WTC11 (cell line): ENCODE measurements at regions not wholly inside any gene's neighbourhood (a gene's known extent, or its start where the extent isn't known, plus 50 kb on each side); places are given as distances from the start of the nearest gene placed in this dataset.

Source experiments
- ATAC-seq: fragments of 200-7000 bp; cut with Tn5 transposase; 2 replicates; pipeline ENCODE4 v1.10.0; 2021; ENCODE audit warnings: mild to moderate bottlenecking, moderate library complexity
- CTCF ChIA-PET: fragments of 300-600 bp; sonication (Branson Sonifier 250); formaldehyde crosslinking; loops from one replicate; lab custom pipeline; 2021; ENCODE audit warnings: antibody characterized with exemption; lab: Charles Lee
- POLR2A ChIA-PET: fragments of 350-600 bp; sonication (Branson Sonifier 250); formaldehyde crosslinking; loops from one replicate; lab custom pipeline; 2021; ENCODE audit warnings: antibody characterized with exemption; lab: Charles Lee
- DNase-seq: peaks from one replicate; pipeline ENCODE4 v3.0.0; 2021; ENCODE audit warnings: low spot score
- H3K27ac Mint-ChIP-seq: 2 replicates; pipeline ENCODE4 v1.8.0; 2021; ENCODE audit warnings: mixed read lengths
- H3K27me3 Mint-ChIP-seq: 2 replicates; pipeline ENCODE4 v1.8.0; 2021; ENCODE audit warnings: low read depth, mild to moderate bottlenecking, moderate library complexity, mixed read lengths
- H3K36me3 Mint-ChIP-seq: 2 replicates; pipeline ENCODE4 v1.8.0; 2021; ENCODE audit warnings: mixed read lengths
- H3K4me1 Mint-ChIP-seq: 2 replicates; pipeline ENCODE4 v1.8.0; 2022; ENCODE audit warnings: mixed read lengths
- H3K4me3 Mint-ChIP-seq: 2 replicates; pipeline ENCODE4 v1.8.0; 2021; ENCODE audit warnings: mild to moderate bottlenecking, moderate library complexity, mixed read lengths
- H3K9me3 Mint-ChIP-seq: 2 replicates; pipeline ENCODE4 v1.8.0; 2021; ENCODE audit warnings: mixed read lengths
- IRF2 ChIP-seq: sonication (generic); formaldehyde crosslinking; IDR thresholded peaks from 2 replicates; pipeline ENCODE4 v1.8.0; 2022; ENCODE audit warnings: low read depth, missing genetic modification reagents, borderline replicate concordance
- MXD4 ChIP-seq: fragments of 250-450 bp; sonication (Bioruptor Pico); IDR thresholded peaks from 2 replicates; pipeline ENCODE4 v1.8.0; 2021; ENCODE audit warnings: mild to moderate bottlenecking, moderate library complexity, borderline replicate concordance
- NR1H2 ChIP-seq: sonication (generic); formaldehyde crosslinking; IDR thresholded peaks from 2 replicates; pipeline ENCODE4 v1.9.0; 2021; ENCODE audit warnings: mild to moderate bottlenecking, moderate library complexity, missing genetic modification reagents
- TCF7 ChIP-seq: sonication (generic); formaldehyde crosslinking; IDR thresholded peaks from 2 replicates; pipeline ENCODE4 v1.8.0; 2022; ENCODE audit warnings: mild to moderate bottlenecking, low read depth, missing genetic modification reagents, moderate library complexity
- TP53 ChIP-seq: sonication (generic); formaldehyde crosslinking; IDR thresholded peaks from 2 replicates; pipeline ENCODE4 v1.8.1; 2023; ENCODE audit warnings: mild to moderate bottlenecking, missing genetic modification reagents
- ZNF219 ChIP-seq: sonication (generic); formaldehyde crosslinking; IDR thresholded peaks from 2 replicates; pipeline ENCODE4 v1.8.0; 2023; ENCODE audit warnings: missing genetic modification reagents, mild to moderate bottlenecking, borderline replicate concordance
- TF ChIP-seq, protein P1 (sequence below): sonication (generic); formaldehyde crosslinking; IDR thresholded peaks from 2 replicates; pipeline ENCODE4 v1.8.1; 2023; ENCODE audit warnings: mild to moderate bottlenecking, missing genetic modification reagents, borderline replicate concordance
- TF ChIP-seq, protein P2 (sequence below): sonication (generic); formaldehyde crosslinking; IDR thresholded peaks from 2 replicates; pipeline ENCODE4 v1.8.0; 2023; ENCODE audit warnings: missing genetic modification reagents, mild to moderate bottlenecking, borderline replicate concordance
- TF ChIP-seq, protein P3 (sequence below): sonication (generic); formaldehyde crosslinking; IDR thresholded peaks from 2 replicates; pipeline ENCODE4 v1.8.0; 2023; ENCODE audit warnings: mild to moderate bottlenecking, missing genetic modification reagents
- TF ChIP-seq, protein P4 (sequence below): fragments of 250-450 bp; sonication (Bioruptor Pico); conservative IDR thresholded peaks from 2 replicates; pipeline ENCODE4 v1.9.0; 2021; ENCODE audit warnings: mild to moderate bottlenecking
- TF ChIP-seq, protein P5 (sequence below): sonication (generic); formaldehyde crosslinking; IDR thresholded peaks from 2 replicates; pipeline ENCODE4 v1.8.1; 2022; ENCODE audit warnings: missing genetic modification reagents, borderline replicate concordance
- TF ChIP-seq, protein P6 (sequence below): fragments of 250-450 bp; sonication (Bioruptor Pico); IDR thresholded peaks from 2 replicates; pipeline ENCODE4 v1.9.0; 2021; ENCODE audit warnings: mild to moderate bottlenecking

DNA sequence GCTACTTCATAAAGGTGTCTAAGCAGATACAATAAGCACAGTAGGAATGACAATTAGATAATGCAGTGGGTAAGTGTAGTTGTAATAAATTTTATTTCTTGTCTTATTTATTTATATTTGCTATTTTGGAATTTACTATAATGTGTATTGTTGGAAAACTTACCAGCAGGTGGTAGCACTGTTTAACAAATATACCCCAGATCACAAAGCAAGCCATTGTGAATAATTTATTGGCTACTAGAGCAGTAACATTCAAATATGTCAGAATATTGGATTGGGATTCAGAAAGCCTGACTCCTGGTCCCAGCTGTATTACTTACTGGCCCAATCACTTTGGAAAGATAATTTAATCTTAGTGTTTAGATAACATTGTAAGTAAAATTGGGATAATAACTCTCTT, 78.0 kb downstream of the ISOC1 start (continued):
- TF ChIP-seq, protein P1, sequence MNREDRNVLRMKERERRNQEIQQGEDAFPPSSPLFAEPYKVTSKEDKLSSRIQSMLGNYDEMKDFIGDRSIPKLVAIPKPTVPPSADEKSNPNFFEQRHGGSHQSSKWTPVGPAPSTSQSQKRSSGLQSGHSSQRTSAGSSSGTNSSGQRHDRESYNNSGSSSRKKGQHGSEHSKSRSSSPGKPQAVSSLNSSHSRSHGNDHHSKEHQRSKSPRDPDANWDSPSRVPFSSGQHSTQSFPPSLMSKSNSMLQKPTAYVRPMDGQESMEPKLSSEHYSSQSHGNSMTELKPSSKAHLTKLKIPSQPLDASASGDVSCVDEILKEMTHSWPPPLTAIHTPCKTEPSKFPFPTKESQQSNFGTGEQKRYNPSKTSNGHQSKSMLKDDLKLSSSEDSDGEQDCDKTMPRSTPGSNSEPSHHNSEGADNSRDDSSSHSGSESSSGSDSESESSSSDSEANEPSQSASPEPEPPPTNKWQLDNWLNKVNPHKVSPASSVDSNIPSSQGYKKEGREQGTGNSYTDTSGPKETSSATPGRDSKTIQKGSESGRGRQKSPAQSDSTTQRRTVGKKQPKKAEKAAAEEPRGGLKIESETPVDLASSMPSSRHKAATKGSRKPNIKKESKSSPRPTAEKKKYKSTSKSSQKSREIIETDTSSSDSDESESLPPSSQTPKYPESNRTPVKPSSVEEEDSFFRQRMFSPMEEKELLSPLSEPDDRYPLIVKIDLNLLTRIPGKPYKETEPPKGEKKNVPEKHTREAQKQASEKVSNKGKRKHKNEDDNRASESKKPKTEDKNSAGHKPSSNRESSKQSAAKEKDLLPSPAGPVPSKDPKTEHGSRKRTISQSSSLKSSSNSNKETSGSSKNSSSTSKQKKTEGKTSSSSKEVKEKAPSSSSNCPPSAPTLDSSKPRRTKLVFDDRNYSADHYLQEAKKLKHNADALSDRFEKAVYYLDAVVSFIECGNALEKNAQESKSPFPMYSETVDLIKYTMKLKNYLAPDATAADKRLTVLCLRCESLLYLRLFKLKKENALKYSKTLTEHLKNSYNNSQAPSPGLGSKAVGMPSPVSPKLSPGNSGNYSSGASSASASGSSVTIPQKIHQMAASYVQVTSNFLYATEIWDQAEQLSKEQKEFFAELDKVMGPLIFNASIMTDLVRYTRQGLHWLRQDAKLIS (CRISPR knock-in tag): no peak
- no peak for TF ChIP-seq ZNF219

DNA sequence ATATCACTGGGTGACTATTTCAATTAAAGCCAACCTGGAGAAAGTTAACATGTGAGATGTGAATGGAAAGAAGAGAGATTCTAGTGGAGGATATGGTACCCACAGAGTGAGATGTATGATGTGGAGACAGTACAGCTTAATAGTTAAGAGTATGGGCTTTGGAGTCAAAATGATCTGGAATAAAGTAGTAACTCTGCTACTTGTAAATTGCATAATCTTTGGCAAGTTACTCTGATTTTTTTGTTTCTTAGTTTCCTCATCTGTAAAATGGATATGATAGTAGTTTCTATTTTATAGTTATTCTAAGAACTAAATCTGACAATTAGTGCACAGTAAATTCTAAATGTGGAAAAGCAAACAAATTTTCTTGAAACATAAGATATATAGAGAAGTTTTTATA, 79.2 kb downstream of the ISOC1 start:
- no peak overlapping the region for H3K27ac Mint-ChIP-seq
- ATAC-seq (no peak), DNase-seq (no peak)
- ChIA-PET CTCF (no interaction called here), POLR2A (no interaction called here)
- peaks cover 19% of the 10 kb centered on the region for H3K4me1 Mint-ChIP-seq
- TF ChIP-seq, protein P2, sequence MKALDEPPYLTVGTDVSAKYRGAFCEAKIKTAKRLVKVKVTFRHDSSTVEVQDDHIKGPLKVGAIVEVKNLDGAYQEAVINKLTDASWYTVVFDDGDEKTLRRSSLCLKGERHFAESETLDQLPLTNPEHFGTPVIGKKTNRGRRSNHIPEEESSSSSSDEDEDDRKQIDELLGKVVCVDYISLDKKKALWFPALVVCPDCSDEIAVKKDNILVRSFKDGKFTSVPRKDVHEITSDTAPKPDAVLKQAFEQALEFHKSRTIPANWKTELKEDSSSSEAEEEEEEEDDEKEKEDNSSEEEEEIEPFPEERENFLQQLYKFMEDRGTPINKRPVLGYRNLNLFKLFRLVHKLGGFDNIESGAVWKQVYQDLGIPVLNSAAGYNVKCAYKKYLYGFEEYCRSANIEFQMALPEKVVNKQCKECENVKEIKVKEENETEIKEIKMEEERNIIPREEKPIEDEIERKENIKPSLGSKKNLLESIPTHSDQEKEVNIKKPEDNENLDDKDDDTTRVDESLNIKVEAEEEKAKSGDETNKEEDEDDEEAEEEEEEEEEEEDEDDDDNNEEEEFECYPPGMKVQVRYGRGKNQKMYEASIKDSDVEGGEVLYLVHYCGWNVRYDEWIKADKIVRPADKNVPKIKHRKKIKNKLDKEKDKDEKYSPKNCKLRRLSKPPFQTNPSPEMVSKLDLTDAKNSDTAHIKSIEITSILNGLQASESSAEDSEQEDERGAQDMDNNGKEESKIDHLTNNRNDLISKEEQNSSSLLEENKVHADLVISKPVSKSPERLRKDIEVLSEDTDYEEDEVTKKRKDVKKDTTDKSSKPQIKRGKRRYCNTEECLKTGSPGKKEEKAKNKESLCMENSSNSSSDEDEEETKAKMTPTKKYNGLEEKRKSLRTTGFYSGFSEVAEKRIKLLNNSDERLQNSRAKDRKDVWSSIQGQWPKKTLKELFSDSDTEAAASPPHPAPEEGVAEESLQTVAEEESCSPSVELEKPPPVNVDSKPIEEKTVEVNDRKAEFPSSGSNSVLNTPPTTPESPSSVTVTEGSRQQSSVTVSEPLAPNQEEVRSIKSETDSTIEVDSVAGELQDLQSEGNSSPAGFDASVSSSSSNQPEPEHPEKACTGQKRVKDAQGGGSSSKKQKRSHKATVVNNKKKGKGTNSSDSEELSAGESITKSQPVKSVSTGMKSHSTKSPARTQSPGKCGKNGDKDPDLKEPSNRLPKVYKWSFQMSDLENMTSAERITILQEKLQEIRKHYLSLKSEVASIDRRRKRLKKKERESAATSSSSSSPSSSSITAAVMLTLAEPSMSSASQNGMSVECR (CRISPR knock-in tag): no peak
- TF ChIP-seq, protein P3, sequence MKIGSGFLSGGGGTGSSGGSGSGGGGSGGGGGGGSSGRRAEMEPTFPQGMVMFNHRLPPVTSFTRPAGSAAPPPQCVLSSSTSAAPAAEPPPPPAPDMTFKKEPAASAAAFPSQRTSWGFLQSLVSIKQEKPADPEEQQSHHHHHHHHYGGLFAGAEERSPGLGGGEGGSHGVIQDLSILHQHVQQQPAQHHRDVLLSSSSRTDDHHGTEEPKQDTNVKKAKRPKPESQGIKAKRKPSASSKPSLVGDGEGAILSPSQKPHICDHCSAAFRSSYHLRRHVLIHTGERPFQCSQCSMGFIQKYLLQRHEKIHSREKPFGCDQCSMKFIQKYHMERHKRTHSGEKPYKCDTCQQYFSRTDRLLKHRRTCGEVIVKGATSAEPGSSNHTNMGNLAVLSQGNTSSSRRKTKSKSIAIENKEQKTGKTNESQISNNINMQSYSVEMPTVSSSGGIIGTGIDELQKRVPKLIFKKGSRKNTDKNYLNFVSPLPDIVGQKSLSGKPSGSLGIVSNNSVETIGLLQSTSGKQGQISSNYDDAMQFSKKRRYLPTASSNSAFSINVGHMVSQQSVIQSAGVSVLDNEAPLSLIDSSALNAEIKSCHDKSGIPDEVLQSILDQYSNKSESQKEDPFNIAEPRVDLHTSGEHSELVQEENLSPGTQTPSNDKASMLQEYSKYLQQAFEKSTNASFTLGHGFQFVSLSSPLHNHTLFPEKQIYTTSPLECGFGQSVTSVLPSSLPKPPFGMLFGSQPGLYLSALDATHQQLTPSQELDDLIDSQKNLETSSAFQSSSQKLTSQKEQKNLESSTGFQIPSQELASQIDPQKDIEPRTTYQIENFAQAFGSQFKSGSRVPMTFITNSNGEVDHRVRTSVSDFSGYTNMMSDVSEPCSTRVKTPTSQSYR (CRISPR knock-in tag): no peak
- TF ChIP-seq, protein P4, sequence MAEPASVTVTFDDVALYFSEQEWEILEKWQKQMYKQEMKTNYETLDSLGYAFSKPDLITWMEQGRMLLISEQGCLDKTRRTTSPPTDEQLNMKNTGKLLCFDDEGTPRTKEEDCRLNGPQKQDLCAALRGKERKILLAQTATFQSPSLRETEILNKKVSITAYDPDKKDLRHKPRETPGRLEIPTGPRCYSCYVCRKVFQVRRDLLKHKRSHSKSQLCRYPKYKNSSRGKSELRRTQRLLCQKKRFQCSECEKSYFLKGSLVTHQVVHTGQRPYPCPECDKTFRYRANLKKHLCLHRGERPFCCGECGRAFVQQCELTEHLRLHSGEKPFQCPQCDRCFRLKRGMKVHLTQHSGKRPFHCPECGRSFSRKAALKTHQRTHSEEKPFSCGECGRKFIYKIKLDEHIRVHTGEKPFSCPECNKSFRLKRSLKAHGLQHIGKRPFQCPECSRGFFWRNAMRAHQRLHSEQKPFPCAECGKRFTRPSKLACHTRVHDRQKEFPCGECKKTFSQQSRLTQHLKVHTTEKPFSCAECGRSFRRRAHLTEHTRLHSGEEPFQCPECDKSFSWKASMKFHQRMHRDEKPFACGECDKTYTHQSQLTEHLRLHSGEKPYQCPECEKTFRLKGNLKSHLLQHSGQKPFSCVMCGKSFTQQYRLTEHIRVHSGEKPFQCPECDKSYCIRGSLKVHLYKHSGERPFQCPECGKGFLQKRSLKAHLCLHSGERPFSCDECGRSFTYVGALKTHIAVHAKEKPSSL: no peak
- no peak for TF ChIP-seq TP53 (CRISPR knock-in tag)
- no peak for TF ChIP-seq MXD4 (CRISPR knock-in tag)
- no peak for TF ChIP-seq IRF2 (CRISPR knock-in tag)
- TF ChIP-seq NR1H2 (CRISPR knock-in tag): no peak
- TF ChIP-seq, protein P5, sequence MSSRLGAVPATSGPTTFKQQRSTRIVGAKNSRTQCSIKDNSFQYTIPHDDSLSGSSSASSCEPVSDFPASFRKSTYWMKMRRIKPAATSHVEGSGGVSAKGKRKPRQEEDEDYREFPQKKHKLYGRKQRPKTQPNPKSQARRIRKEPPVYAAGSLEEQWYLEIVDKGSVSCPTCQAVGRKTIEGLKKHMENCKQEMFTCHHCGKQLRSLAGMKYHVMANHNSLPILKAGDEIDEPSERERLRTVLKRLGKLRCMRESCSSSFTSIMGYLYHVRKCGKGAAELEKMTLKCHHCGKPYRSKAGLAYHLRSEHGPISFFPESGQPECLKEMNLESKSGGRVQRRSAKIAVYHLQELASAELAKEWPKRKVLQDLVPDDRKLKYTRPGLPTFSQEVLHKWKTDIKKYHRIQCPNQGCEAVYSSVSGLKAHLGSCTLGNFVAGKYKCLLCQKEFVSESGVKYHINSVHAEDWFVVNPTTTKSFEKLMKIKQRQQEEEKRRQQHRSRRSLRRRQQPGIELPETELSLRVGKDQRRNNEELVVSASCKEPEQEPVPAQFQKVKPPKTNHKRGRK (CRISPR knock-in tag): no peak
- TF ChIP-seq, protein P6, sequence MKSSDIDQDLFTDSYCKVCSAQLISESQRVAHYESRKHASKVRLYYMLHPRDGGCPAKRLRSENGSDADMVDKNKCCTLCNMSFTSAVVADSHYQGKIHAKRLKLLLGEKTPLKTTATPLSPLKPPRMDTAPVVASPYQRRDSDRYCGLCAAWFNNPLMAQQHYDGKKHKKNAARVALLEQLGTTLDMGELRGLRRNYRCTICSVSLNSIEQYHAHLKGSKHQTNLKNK (CRISPR knock-in tag): no peak
- TF ChIP-seq TCF7 (CRISPR knock-in tag): no peak
- no peaks in the 10 kb centered on the region for H3K36me3 Mint-ChIP-seq
- no peak overlapping the region for H3K4me3 Mint-ChIP-seq
- peaks cover 11% of the 10 kb centered on the region for H3K9me3 Mint-ChIP-seq
- H3K27me3 Mint-ChIP-seq: no peaks in the 10 kb centered on the region
